Dedifferentiated amniotic fluid mesenchymal stem cell (primary cell): ENCODE measurements at regions not wholly inside any gene's neighbourhood (a gene's known extent, or its start where the extent isn't known, plus 50 kb on each side); places are given as distances from the start of the nearest gene placed in this dataset.
"Not testable (repeated sequence)": the region's sequence is repeated elsewhere in the genome, so short reads cannot be mapped to it uniquely, and the experiment has no call there.

ENCODE experiments used
- DNase-seq: peaks from one replicate; pipeline ENCODE4 v3.0.0-alpha.2; 2016; ENCODE audit errors: extremely low spot score

GRCh38 chr5:167378894-167379723, 912.3 kb upstream of the WWC1 start:
- no peak for DNase-seq

GRCh38 chr5:167381457-167381856, 910.0 kb upstream of the WWC1 start:
- DNase-seq, result no peak

GRCh38 chr5:167389537-167389936, 901.9 kb upstream of the WWC1 start:
- DNase-seq, result no peak

GRCh38 chr5:167391286-167391685, 900.2 kb upstream of the WWC1 start:
- DNase-seq, result not testable (repeated sequence)

GRCh38 chr5:167392240-167392639, 899.2 kb upstream of the WWC1 start:
- no peak for DNase-seq

GRCh38 chr5:167393358-167393757, 898.1 kb upstream of the WWC1 start:
- no peak for DNase-seq

GRCh38 chr5:167402671-167403070, 888.8 kb upstream of the WWC1 start:
- no peak for DNase-seq

- DNase-seq, result no peak
Measured at GRCh38 chr5:167406513-167406912, 884.9 kb upstream of the WWC1 start.

- DNase-seq, result no peak
Measured at GRCh38 chr5:167412556-167412955, 878.9 kb upstream of the WWC1 start.

GRCh38 chr5:167413506-167413905, 877.9 kb upstream of the WWC1 start:
- DNase-seq, result no peak

GRCh38 chr5:167414611-167415010, 876.8 kb upstream of the WWC1 start:
- DNase-seq, result no peak

- no peak for DNase-seq
Measured at GRCh38 chr5:167415779-167416746, 875.4 kb upstream of the WWC1 start.

GRCh38 chr5:167417662-167418061, 873.8 kb upstream of the WWC1 start:
- DNase-seq, result no peak

- DNase-seq, result no peak
Measured at GRCh38 chr5:167425161-167425560, 866.3 kb upstream of the WWC1 start.

GRCh38 chr5:167426501-167426900, 864.9 kb upstream of the WWC1 start:
- no peak for DNase-seq

GRCh38 chr5:167427641-167428040, 863.8 kb upstream of the WWC1 start:
- not testable (repeated sequence) for DNase-seq

- DNase-seq, result no peak
Measured at GRCh38 chr5:167440846-167441245, 850.6 kb upstream of the WWC1 start.

GRCh38 chr5:167442922-167443321, 848.5 kb upstream of the WWC1 start:
- DNase-seq, result no peak

- no peak for DNase-seq
Measured at GRCh38 chr5:167447466-167448375, 843.7 kb upstream of the WWC1 start.

- DNase-seq, result no peak
Measured at GRCh38 chr5:167448376-167448775, 843.1 kb upstream of the WWC1 start.

GRCh38 chr5:167451076-167451475, 840.4 kb upstream of the WWC1 start:
- no peak for DNase-seq

GRCh38 chr5:167452136-167452535, 839.3 kb upstream of the WWC1 start:
- DNase-seq, result no peak
